ENCODE measurements at regions not wholly inside any gene's neighbourhood (a gene's known extent, or its start where the extent isn't known, plus 50 kb on each side); places are given as distances from the start of the nearest gene placed in this dataset.
A peak's percentile ranks its signal among the peaks of the same experiment; 100 is the strongest.
"Not testable (repeated sequence)": the region's sequence is repeated elsewhere in the genome, so short reads cannot be mapped to it uniquely, and the experiment has no call there.

DNA sequence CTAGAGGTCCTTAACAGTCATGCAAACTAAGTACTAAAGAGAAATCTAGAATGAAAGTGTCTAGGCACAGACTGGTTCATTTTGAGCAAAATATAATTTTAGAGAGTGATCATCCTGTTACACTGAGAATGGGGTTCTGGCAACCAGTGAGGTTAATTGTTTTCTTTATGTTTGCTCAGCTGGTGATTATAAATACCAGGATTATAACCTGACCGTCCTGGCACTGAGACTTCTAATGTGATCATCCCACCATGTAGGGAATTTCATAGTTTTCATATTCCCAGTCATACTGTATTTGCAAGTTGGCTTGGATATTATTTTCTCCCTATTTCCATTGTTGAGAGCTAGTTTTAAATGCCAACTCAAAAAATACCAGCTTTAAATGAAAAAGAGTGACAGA, 852.5 kb upstream of the LRATD1 start:
- Mint-ChIP-seq H3K4me3 (no peak overlapping the region), H3K36me3 (ENCODE audit: low read depth) (no peaks in the 10 kb centered on the region), H3K9me3 (ENCODE audit: insufficient read depth) (peaks cover 7% of the 10 kb centered on the region), H3K4me1 (ENCODE audit: low read depth) (no peaks in the 10 kb centered on the region), H3K27ac (no peak overlapping the region), H3K27me3 (ENCODE audit: low read depth) (no peaks in the 10 kb centered on the region)
- DNase-seq = no peak
- POLR2A ChIA-PET = no interaction called here
- CTCF ChIA-PET = no interaction called here
- no peak for ATAC-seq

- no peak for DNase-seq
- ATAC-seq = no peak
- no peaks in the 10 kb centered on the region for H3K36me3 Mint-ChIP-seq (ENCODE audit: low read depth)
- ChIA-PET CTCF (no interaction called here), POLR2A (no interaction called here)
- no peaks in the 10 kb centered on the region for H3K4me1 Mint-ChIP-seq (ENCODE audit: low read depth)
- peaks cover 18% of the 10 kb centered on the region for H3K9me3 Mint-ChIP-seq (ENCODE audit: insufficient read depth)
- H3K27me3 Mint-ChIP-seq (ENCODE audit: low read depth) = no peaks in the 10 kb centered on the region
- no peak overlapping the region for H3K27ac Mint-ChIP-seq
- no peak overlapping the region for H3K4me3 Mint-ChIP-seq
Observed at GRCh38 chr2:13791019-13791547, 841.4 kb upstream of the LRATD1 start.

- Mint-ChIP-seq H3K4me1 (ENCODE audit: low read depth) (no peaks in the 10 kb centered on the region), H3K27ac (no peak overlapping the region)
Observed at GRCh38 chr2:13806539-13806938, 826.0 kb upstream of the LRATD1 start.

GRCh38 chr2:13813236-13813635, 819.3 kb upstream of the LRATD1 start:
- Mint-ChIP-seq H3K4me1 (ENCODE audit: low read depth) (no peaks in the 10 kb centered on the region), H3K27ac (no peak overlapping the region), H3K4me3 (no peak overlapping the region), H3K9me3 (ENCODE audit: insufficient read depth) (peaks cover 12% of the 10 kb centered on the region), H3K36me3 (ENCODE audit: low read depth) (no peaks in the 10 kb centered on the region), H3K27me3 (ENCODE audit: low read depth) (no peaks in the 10 kb centered on the region)
- ATAC-seq = no peak
- POLR2A ChIA-PET = no interaction called here
- DNase-seq = no peak
- CTCF ChIA-PET = no interaction called here

More at GRCh38 chr2:13806539-13806938, 826.0 kb upstream of the LRATD1 start:
- ATAC-seq = no peak
- ChIA-PET POLR2A (no interaction called here), CTCF (no interaction called here)
- no peak for DNase-seq
- Mint-ChIP-seq H3K36me3 (ENCODE audit: low read depth) (no peaks in the 10 kb centered on the region), H3K4me3 (no peak overlapping the region), H3K9me3 (ENCODE audit: insufficient read depth) (peaks cover 20% of the 10 kb centered on the region), H3K27me3 (ENCODE audit: low read depth) (no peaks in the 10 kb centered on the region)

DNA sequence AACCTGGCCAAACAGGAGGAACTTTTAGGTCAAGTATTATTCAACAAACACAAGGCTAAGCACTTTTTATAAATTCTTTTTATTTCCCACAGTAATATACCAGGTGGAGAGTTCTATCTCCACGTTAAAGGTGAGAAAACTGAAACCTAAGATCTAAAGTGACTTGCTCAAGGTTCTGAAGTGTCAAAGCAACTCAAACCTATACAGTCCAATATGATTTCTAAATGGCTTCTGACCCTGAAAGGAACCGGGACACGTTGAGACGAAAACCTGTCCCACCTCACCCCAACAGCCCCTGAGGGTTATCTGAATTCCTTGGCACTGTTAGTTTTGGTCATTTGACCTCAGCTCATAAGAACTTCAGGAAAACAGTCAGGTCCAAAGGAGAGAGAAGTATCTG, 814.5 kb upstream of the LRATD1 start:
- H3K4me3 Mint-ChIP-seq = no peak overlapping the region
- no peaks in the 10 kb centered on the region for H3K27me3 Mint-ChIP-seq (ENCODE audit: low read depth)
- ATAC-seq = peak; percentile 39
- H3K9me3 Mint-ChIP-seq (ENCODE audit: insufficient read depth) = peaks cover 8% of the 10 kb centered on the region
- H3K36me3 Mint-ChIP-seq (ENCODE audit: low read depth) = no peaks in the 10 kb centered on the region
- DNase-seq = no peak
- H3K27ac Mint-ChIP-seq = no peak overlapping the region
- no peaks in the 10 kb centered on the region for H3K4me1 Mint-ChIP-seq (ENCODE audit: low read depth)
- CTCF ChIA-PET = no interaction called here
- POLR2A ChIA-PET = no interaction called here

DNA sequence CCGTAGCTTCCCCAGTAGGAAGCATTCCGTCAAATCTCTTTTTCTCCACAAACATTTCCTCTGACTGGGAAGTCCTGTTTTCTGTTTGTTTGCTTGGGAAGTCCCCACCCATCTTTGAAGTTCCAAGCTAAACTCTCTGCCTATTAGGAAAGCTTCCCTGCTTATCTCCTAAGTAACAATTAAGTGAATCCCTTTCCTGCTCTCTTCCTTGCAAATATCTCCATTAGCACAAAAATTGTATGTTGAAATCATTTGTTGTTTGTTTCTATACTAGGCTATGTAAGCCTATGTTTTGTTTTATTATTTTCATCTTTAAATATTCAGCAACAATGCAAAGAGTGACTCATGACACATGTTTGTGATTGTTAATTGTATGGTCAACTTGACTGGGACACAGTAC, 812.6 kb upstream of the LRATD1 start:
- H3K27me3 Mint-ChIP-seq (ENCODE audit: low read depth) = no peaks in the 10 kb centered on the region
- no peaks in the 10 kb centered on the region for H3K36me3 Mint-ChIP-seq (ENCODE audit: low read depth)
- ATAC-seq (no peak), DNase-seq (no peak)
- peaks cover 4% of the 10 kb centered on the region for H3K9me3 Mint-ChIP-seq (ENCODE audit: insufficient read depth)
- no peak overlapping the region for H3K27ac Mint-ChIP-seq
- H3K4me1 Mint-ChIP-seq (ENCODE audit: low read depth) = no peaks in the 10 kb centered on the region
- H3K4me3 Mint-ChIP-seq = no peak overlapping the region
- CTCF ChIA-PET = no interaction called here
- POLR2A ChIA-PET = no interaction called here

DNA sequence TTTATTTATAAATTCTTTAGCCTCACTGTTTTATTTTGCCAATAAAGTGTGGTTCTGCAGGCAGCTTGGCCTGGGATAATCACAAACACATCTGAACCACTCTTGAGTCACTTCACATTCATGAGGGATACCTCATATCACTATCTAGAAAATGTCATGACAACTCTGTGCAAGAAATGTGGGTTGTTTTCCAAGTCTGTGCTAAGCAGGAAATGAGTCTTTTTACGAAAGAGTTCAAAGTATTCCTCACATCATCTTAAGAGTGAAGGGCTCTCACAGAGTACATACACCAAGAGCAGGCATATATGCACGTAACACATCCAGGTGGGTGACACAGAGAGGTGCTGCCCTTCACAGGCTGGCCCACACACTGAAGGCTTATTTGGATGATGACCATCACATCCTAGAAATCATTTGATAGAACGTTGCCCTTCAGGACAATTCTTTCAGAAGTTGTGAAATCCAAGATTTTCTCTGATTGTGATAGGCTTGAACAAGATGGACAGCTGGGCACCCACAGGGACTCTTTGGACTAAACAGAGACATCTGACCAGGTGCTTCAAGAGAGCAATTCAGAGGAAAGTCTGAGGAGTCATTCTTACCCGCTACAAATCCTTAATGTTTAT, 811.1 kb upstream of the LRATD1 start:
- no peak overlapping the region for H3K27ac Mint-ChIP-seq
- no peaks in the 10 kb centered on the region for H3K4me1 Mint-ChIP-seq (ENCODE audit: low read depth)
- POLR2A ChIA-PET = no interaction called here
- no peaks in the 10 kb centered on the region for H3K36me3 Mint-ChIP-seq (ENCODE audit: low read depth)
- H3K4me3 Mint-ChIP-seq = no peak overlapping the region
- ATAC-seq (no peak), DNase-seq (no peak)
- peaks cover 4% of the 10 kb centered on the region for H3K9me3 Mint-ChIP-seq (ENCODE audit: insufficient read depth)
- H3K27me3 Mint-ChIP-seq (ENCODE audit: low read depth) = no peaks in the 10 kb centered on the region
- CTCF ChIA-PET = no interaction called here

- CTCF ChIA-PET = no interaction called here
- peaks cover 4% of the 10 kb centered on the region for H3K9me3 Mint-ChIP-seq (ENCODE audit: insufficient read depth)
Observed at GRCh38 chr2:13822365-13822764, 810.2 kb upstream of the LRATD1 start.

DNA sequence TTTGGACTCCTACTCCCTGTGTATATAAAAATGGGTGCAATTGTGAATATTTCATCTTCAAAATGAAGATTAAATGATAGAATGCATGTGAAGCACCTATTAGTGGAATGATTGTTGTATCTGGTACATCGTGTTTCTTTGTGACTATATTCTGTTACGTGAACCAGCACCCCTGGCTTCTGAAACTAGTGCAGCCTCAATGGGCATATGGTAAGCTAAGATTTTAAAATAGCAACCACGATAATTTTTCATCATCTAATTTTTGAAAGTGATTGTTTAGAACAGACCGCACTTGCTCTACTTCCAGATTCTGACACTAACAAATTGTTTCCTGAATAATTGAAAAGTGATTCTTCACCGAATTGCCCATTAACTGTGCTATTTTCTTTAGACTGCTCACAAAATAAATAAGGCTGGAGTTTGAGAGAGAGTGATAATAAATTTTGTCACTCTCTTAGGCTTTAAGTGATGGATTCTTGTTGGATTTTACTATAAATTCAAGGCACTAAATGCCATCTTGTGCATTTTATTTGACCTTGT, 806.1 kb upstream of the LRATD1 start:
- no peaks in the 10 kb centered on the region for H3K27me3 Mint-ChIP-seq (ENCODE audit: low read depth)
- ChIA-PET POLR2A (no interaction called here), CTCF (no interaction called here)
- H3K4me3 Mint-ChIP-seq = no peak overlapping the region
- no peak for ATAC-seq
- H3K4me1 Mint-ChIP-seq (ENCODE audit: low read depth) = no peaks in the 10 kb centered on the region
- H3K36me3 Mint-ChIP-seq (ENCODE audit: low read depth) = no peaks in the 10 kb centered on the region
- H3K9me3 Mint-ChIP-seq (ENCODE audit: insufficient read depth) = no peaks in the 10 kb centered on the region
- no peak overlapping the region for H3K27ac Mint-ChIP-seq
- DNase-seq = no peak

More at GRCh38 chr2:13822365-13822764, 810.2 kb upstream of the LRATD1 start:
- no peaks in the 10 kb centered on the region for H3K4me1 Mint-ChIP-seq (ENCODE audit: low read depth)
- H3K4me3 Mint-ChIP-seq = no peak overlapping the region
- H3K27me3 Mint-ChIP-seq (ENCODE audit: low read depth) = no peaks in the 10 kb centered on the region
- ATAC-seq = no peak
- H3K36me3 Mint-ChIP-seq (ENCODE audit: low read depth) = no peaks in the 10 kb centered on the region
- no peak overlapping the region for H3K27ac Mint-ChIP-seq
- no peak for DNase-seq
- POLR2A ChIA-PET = no interaction called here

GRCh38 chr2:13858626-13859025, 773.9 kb upstream of the LRATD1 start:
- Mint-ChIP-seq H3K27me3 (ENCODE audit: low read depth) (no peaks in the 10 kb centered on the region), H3K4me1 (ENCODE audit: low read depth) (no peaks in the 10 kb centered on the region), H3K4me3 (no peak overlapping the region), H3K9me3 (ENCODE audit: insufficient read depth) (peaks cover 12% of the 10 kb centered on the region), H3K36me3 (ENCODE audit: low read depth) (no peaks in the 10 kb centered on the region), H3K27ac (no peak overlapping the region)
- ChIA-PET POLR2A (no interaction called here), CTCF (no interaction called here)
- DNase-seq = no peak
- no peak for ATAC-seq

DNA sequence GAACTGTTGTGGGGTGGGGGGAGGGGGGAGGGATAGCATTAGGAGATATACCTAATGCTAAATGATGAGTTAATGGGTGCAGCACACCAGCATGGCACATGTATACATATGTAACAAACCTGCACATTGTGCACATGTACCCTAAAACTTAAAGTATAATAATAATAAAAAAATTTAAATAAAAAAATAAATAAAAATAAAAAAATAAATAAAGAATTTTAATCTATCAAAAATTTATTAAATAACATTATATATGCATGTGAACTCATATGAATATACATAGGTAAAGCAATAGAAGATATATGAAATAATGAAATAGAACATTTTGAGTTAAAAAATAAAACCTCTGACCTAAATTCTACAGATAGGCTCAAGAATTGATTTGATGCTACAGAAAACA, 764.2 kb upstream of the LRATD1 start:
- CTCF ChIA-PET; H3K4me3 Mint-ChIP-seq; H3K36me3 Mint-ChIP-seq (ENCODE audit: low read depth); H3K27me3 Mint-ChIP-seq (ENCODE audit: low read depth); ATAC-seq; H3K27ac Mint-ChIP-seq; DNase-seq; H3K9me3 Mint-ChIP-seq (ENCODE audit: insufficient read depth); POLR2A ChIA-PET; H3K4me1 Mint-ChIP-seq (ENCODE audit: low read depth): not testable (repeated sequence)

DNA sequence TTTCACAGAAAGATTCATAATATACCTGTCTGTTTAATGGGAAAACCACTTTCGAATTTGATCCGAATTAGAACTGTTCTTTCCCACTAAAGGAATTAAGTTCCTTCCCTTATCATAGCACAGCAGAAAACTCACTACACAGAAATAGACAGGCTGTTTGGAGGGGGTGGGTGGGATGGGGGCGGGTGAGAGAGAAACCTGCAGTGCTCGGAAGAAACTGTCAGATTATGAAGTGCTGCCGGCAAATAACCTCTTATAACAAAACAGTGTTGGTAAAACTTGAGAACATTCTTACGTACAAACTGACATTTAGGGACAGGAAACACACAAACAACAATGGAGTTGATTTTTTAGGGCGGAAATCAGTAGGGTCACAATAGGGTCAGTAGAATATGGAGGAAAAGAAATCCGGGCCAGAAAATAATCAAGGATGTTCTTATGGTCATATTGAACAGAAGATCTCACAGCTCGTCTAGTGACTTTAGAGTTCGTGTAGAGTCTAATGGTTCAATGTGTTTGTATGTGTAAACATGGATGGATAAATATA, 756.0 kb upstream of the LRATD1 start:
- Mint-ChIP-seq H3K27ac (no peak overlapping the region), H3K36me3 (ENCODE audit: low read depth) (no peaks in the 10 kb centered on the region), H3K4me3 (no peak overlapping the region), H3K27me3 (ENCODE audit: low read depth) (no peaks in the 10 kb centered on the region), H3K4me1 (ENCODE audit: low read depth) (no peaks in the 10 kb centered on the region), H3K9me3 (ENCODE audit: insufficient read depth) (peaks cover 6% of the 10 kb centered on the region)
- POLR2A ChIA-PET = no interaction called here
- CTCF ChIA-PET = no interaction called here
- DNase-seq (no peak), ATAC-seq (no peak)

DNA sequence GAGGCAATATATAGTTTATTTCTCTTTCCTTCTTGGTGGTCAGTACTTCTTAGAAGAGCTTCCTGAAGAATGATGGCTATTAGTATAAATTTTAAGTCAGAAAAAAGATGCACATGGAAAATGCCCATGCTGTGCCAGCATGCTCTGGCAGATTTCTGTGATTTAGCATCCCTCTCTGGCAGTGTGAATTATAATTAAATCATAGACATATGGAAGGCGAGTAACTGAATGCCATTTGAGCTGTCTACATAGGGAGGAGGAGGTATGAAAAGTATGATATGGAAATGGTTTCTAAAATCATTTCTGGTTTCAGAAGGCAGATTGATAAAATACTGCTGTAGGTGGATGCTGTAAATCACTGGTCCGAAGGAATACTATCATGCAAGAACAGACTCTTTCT, 754.9 kb upstream of the LRATD1 start:
- ATAC-seq = no peak
- no peak overlapping the region for H3K27ac Mint-ChIP-seq
- CTCF ChIA-PET = no interaction called here
- H3K36me3 Mint-ChIP-seq (ENCODE audit: low read depth) = no peaks in the 10 kb centered on the region
- peaks cover 10% of the 10 kb centered on the region for H3K9me3 Mint-ChIP-seq (ENCODE audit: insufficient read depth)
- no peaks in the 10 kb centered on the region for H3K27me3 Mint-ChIP-seq (ENCODE audit: low read depth)
- no peak overlapping the region for H3K4me3 Mint-ChIP-seq
- POLR2A ChIA-PET = no interaction called here
- no peak for DNase-seq
- no peaks in the 10 kb centered on the region for H3K4me1 Mint-ChIP-seq (ENCODE audit: low read depth)

Data from activated CD8-positive, alpha-beta T cell treated with anti-CD3 and anti-CD28 coated beads, Interleukin-2, amount 10 ng/mL, durations not matched to agents 7 days and 5 days (primary cell).